ENCODE measurements at regions not wholly inside any gene's neighbourhood (a gene's known extent, or its start where the extent isn't known, plus 50 kb on each side); places are given as distances from the start of the nearest gene placed in this dataset.

DNA sequence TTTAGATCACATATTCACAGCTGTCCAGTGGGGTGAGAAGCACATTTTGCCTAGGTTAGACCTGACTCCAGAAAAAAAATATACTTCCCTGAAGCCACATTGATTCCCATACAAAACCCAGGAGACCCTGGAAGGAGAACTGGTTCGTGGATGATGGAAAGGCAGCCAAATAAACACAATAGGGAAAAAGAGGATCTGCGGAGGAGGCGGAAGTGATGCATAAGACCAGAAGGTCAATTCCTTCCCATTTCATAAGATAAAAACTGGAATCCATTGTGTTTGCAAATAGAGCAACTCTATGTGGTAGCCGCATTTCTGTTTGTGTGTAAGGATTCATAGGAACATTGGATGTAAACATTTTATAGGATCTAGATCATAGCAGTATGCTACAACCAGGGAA, 781.9 kb upstream of the GRM7 start:
- no peaks in the 10 kb centered on the region for H3K27me3 Mint-ChIP-seq (ENCODE audit: low read depth)
- peaks cover 4% of the 10 kb centered on the region for H3K9me3 Mint-ChIP-seq
- peaks cover 20% of the 10 kb centered on the region for H3K4me1 Mint-ChIP-seq
- no peak overlapping the region for H3K4me3 Mint-ChIP-seq
- DNase-seq (ENCODE audit: low spot score in 2 of 2, unreplicated experiment in 2 of 2): no peak
- TF ChIP-seq CTCF (IDR thresholded peaks at IDR 0.05; ENCODE audit: unreplicated experiment): no peak
- no peaks in the 10 kb centered on the region for H3K36me3 Mint-ChIP-seq
- no peak overlapping the region for H3K27ac Mint-ChIP-seq

DNA sequence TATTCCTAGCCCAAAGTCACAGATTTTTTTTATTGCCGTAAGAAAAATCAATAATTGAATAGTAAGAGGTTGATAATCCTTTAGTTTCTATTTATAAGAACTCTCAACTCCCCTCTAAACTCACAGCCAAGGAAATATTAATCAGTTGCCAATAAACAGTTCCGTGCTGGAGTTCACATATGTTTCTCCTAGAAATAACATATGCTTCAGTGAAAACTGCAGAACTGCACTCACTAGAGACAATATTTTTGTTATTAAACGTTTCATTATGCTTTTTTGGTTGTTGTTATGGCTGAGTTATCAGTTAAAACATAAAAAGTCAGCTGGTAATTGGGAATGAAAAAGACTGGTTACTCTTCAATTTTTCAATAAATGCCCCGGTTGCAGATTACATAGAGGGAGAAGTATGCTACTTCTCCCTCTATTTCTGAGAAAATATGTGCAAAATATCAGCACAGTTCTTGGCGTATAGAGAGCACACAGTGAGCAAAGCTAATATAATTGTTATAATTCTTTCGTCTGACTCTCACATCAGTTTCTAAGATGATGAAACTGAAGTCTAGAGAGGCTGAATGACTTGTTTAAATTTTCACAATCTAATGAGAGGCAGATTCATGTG, 781.2 kb upstream of the GRM7 start:
- Mint-ChIP-seq H3K27ac (no peak overlapping the region), H3K4me1 (peaks cover 18% of the 10 kb centered on the region), H3K36me3 (no peaks in the 10 kb centered on the region), H3K4me3 (no peak overlapping the region), H3K27me3 (ENCODE audit: low read depth) (no peaks in the 10 kb centered on the region), H3K9me3 (peaks cover 4% of the 10 kb centered on the region)
- TF ChIP-seq CTCF (IDR thresholded peaks at IDR 0.05; ENCODE audit: unreplicated experiment): no peak
- no peak for DNase-seq (ENCODE audit: low spot score in 2 of 2, unreplicated experiment in 2 of 2)

DNA sequence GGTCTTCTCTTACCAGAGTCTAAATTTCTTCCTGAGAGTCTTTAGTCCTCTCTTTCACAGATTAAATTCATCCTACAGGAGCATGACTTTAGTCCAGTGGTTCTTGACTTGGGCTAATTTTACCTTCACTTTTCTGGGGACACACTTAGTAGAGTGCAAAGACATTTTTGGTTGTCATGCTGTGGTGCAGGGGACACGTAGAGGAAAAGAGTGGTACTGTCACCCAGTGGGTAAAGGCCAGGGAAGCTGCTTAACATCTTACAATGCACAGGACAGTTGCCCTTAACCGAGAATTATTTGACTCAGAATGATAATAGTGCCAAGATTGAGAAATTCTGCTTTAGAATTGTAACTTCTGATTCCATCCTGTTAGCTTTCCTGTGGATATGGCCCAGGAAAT, 772.5 kb upstream of the GRM7 start:
- peaks cover 25% of the 10 kb centered on the region for H3K4me1 Mint-ChIP-seq

DNA sequence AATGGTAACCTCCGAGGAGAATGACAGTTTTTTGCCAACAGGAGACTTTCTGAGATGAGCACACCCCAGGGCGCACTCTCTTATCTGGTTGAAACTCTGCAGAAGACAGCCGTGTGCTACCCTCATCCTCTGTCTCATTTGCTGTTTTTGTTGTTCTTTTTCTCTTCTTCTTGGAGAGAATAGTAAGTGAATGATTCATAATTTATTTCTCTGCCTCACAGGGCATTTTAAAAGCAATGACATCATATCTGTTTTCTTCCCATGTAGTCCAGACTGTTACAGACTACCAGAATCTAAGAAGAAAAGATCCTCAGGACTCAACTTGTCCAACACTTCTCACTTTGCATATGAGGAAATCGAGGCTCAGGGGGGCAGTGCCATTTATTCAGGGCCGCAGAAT, 771.1 kb upstream of the GRM7 start:
- DNase-seq (ENCODE audit: low spot score in 2 of 2, unreplicated experiment in 2 of 2): no peak
- Mint-ChIP-seq H3K4me1 (peaks cover 28% of the 10 kb centered on the region), H3K27me3 (ENCODE audit: low read depth) (no peaks in the 10 kb centered on the region), H3K36me3 (no peaks in the 10 kb centered on the region), H3K27ac (no peak overlapping the region), H3K9me3 (no peaks in the 10 kb centered on the region), H3K4me3 (no peak overlapping the region)
- TF ChIP-seq CTCF (IDR thresholded peaks at IDR 0.05; ENCODE audit: unreplicated experiment): no peak

More for the DNA sequence above, 772.5 kb upstream of the GRM7 start:
- no peaks in the 10 kb centered on the region for H3K27me3 Mint-ChIP-seq (ENCODE audit: low read depth)
- H3K36me3 Mint-ChIP-seq: no peaks in the 10 kb centered on the region
- no peak for DNase-seq (ENCODE audit: low spot score in 2 of 2, unreplicated experiment in 2 of 2)
- no peak overlapping the region for H3K4me3 Mint-ChIP-seq
- no peaks in the 10 kb centered on the region for H3K9me3 Mint-ChIP-seq
- no peak overlapping the region for H3K27ac Mint-ChIP-seq
- no peak for TF ChIP-seq CTCF (IDR thresholded peaks at IDR 0.05; ENCODE audit: unreplicated experiment)

GRCh38 chr3:6091262-6091661, 769.7 kb upstream of the GRM7 start:
- Mint-ChIP-seq H3K9me3 (no peaks in the 10 kb centered on the region), H3K27ac (no peak overlapping the region), H3K4me3 (no peak overlapping the region), H3K36me3 (no peaks in the 10 kb centered on the region), H3K4me1 (peaks cover 28% of the 10 kb centered on the region), H3K27me3 (ENCODE audit: low read depth) (no peaks in the 10 kb centered on the region)
- no peak for DNase-seq (ENCODE audit: low spot score in 2 of 2, unreplicated experiment in 2 of 2)
- no peak for TF ChIP-seq CTCF (IDR thresholded peaks at IDR 0.05; ENCODE audit: unreplicated experiment)

GRCh38 chr3:6095006-6095405, 765.9 kb upstream of the GRM7 start:
- H3K4me1 Mint-ChIP-seq: peaks cover 24% of the 10 kb centered on the region
- TF ChIP-seq CTCF (IDR thresholded peaks at IDR 0.05; ENCODE audit: unreplicated experiment): no peak
- DNase-seq (ENCODE audit: low spot score in 2 of 2, unreplicated experiment in 2 of 2): no peak
- H3K36me3 Mint-ChIP-seq: no peaks in the 10 kb centered on the region
- H3K27ac Mint-ChIP-seq: no peak overlapping the region
- no peak overlapping the region for H3K4me3 Mint-ChIP-seq
- no peaks in the 10 kb centered on the region for H3K27me3 Mint-ChIP-seq (ENCODE audit: low read depth)
- no peaks in the 10 kb centered on the region for H3K9me3 Mint-ChIP-seq

All from mesothelial cell of epicardium (in vitro differentiated cells).